Retinal pigment epithelial cell (primary cell): ENCODE measurements at regions not wholly inside any gene's neighbourhood (a gene's known extent, or its start where the extent isn't known, plus 50 kb on each side); places are given as distances from the start of the nearest gene placed in this dataset.

Source experiments
- DNase-seq: peaks from one replicate; pipeline ENCODE4 v3.0.0-alpha.2; 2010; ENCODE audit warnings: low read depth
- H3K4me3 ChIP-seq: 2 replicates; pipeline ENCODE4 v1.5.1; 2011; ENCODE audit warnings: mild to moderate bottlenecking, low read length, control low read depth, moderate library complexity
- TF ChIP-seq, protein P1 (sequence below): conservative IDR thresholded peaks from 2 replicates; pipeline ENCODE4 v1.5.1; 2011; ENCODE audit warnings: low read depth, low read length, control low read depth, inconsistent platforms

DNA sequence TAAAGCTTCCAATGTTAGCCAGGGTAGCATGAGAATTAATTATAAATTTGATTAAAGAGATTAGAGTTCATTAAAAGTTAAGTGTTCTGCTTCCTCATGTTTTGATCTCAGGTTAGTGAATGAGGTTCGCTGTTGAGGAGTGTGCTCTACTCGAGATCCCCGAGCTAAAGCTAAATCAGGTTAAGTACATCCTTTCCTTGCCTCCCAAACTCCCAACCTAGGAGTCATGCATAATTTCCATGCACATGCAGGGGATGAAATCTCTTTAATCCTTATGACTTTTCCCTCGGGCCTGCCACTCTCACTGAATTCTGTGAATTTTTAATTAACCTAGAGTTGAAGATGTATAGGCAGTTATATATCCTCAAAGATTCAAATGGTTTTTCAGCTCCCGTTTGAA lies 156.1 kb upstream of the NCK2 start:
- TF ChIP-seq, protein P1, sequence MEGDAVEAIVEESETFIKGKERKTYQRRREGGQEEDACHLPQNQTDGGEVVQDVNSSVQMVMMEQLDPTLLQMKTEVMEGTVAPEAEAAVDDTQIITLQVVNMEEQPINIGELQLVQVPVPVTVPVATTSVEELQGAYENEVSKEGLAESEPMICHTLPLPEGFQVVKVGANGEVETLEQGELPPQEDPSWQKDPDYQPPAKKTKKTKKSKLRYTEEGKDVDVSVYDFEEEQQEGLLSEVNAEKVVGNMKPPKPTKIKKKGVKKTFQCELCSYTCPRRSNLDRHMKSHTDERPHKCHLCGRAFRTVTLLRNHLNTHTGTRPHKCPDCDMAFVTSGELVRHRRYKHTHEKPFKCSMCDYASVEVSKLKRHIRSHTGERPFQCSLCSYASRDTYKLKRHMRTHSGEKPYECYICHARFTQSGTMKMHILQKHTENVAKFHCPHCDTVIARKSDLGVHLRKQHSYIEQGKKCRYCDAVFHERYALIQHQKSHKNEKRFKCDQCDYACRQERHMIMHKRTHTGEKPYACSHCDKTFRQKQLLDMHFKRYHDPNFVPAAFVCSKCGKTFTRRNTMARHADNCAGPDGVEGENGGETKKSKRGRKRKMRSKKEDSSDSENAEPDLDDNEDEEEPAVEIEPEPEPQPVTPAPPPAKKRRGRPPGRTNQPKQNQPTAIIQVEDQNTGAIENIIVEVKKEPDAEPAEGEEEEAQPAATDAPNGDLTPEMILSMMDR = no peak
- no peak for DNase-seq
- H3K4me3 ChIP-seq = no peak overlapping the region

DNA sequence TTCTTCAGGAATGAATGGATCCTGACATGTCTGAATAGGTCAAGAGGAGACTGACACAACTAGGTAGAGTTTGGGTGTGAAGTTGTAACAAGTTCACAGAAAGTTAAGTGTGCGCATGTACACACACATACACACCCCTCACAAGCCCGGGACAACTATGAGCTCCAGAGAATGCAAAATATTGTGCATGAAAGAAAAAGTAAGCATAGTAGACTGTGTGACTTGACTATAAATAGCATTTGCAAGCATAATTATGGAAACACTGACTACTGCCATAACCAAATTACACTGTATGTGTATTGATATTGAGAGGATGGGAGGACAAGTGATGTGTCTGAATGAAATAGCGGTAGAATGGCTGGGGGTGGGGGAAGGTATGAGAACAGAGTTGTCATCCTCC lies 157.1 kb upstream of the NCK2 start:
- DNase-seq = no peak
- TF ChIP-seq, protein P1 = no peak
- no peak overlapping the region for H3K4me3 ChIP-seq

DNA sequence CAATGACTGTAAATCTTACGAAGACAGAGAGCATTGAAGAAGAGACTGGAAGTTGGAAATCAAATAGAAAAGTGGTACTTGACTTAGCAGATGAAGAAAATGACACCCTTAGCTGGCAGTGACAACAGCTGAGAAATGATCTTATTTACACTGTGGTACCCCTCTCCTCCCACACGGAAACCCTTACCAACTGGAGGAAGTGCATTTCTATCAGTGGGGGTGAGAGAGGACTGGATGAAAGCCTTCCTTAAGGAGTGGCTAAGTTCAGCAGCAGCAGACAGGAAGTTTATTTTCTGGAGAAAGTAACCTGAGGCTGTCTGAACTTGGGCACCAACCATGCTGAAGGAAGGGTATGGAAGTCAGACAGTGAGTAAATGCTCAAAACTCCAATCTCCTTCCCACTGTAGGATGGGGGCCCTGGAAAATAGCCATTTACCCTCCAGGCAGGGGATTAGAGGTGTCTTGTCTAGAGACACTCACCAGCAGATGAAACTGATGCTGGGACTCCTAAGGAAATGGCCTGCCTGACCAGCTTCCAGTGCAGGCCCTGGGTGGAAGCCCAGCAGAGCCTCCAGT lies 160.2 kb upstream of the NCK2 start:
- H3K4me3 ChIP-seq = no peak overlapping the region
- TF ChIP-seq, protein P1 = no peak
- no peak for DNase-seq

DNA sequence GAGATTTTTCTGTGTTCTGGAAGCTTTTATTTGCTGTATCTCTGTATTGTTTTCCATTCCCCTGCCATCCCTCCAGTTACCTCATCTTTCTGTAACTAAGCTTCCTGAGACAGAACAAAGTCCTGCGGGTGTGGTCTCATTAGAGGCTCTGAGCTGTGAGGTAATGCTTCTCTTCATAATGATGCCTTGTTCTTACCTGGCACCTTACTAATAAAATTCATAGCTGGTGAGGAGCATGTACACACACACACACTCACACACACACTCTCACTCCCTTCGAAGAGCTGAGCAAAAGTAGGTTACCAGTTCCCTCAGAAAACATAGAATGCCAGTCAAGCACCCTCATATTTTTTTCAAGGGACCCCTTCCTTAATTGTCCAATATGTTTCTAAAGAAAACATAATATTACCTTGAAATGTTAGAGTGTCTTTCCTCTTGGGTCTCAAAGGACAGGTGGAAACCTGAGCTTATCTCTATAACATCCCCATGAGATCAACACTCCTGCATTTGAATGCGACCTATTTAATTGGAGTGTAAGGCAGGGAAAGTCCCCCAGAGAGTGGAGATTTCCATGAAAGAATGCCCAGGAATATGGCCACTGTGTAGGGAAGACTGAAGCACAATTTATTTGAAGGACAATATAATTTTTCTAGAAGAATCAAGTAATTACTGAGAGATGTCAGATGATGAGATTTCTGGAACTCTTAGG lies 161.6 kb upstream of the NCK2 start:
- DNase-seq = no peak
- TF ChIP-seq, protein P1 = no peak
- no peak overlapping the region for H3K4me3 ChIP-seq

DNA sequence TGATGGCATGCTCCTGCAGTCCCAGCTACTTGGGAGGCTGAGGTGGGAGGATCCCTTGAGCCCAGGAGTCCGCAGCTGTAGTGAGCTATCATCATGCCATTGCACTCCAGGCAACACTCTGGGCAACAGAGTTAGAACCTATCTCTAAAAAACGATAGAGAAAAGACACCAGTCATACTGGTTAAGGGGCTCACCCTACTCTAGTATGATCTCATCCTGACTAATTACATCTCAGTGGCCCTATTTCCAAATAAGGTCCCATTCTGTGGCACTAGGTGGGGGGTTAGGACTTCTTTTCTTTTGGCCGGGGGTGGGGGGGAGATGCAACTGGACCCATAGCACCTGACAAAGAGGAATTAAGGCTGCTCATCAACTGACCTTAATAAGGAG lies 163.2 kb upstream of the NCK2 start:
- TF ChIP-seq, protein P1 = no peak
- no peak for DNase-seq
- no peak overlapping the region for H3K4me3 ChIP-seq

DNA sequence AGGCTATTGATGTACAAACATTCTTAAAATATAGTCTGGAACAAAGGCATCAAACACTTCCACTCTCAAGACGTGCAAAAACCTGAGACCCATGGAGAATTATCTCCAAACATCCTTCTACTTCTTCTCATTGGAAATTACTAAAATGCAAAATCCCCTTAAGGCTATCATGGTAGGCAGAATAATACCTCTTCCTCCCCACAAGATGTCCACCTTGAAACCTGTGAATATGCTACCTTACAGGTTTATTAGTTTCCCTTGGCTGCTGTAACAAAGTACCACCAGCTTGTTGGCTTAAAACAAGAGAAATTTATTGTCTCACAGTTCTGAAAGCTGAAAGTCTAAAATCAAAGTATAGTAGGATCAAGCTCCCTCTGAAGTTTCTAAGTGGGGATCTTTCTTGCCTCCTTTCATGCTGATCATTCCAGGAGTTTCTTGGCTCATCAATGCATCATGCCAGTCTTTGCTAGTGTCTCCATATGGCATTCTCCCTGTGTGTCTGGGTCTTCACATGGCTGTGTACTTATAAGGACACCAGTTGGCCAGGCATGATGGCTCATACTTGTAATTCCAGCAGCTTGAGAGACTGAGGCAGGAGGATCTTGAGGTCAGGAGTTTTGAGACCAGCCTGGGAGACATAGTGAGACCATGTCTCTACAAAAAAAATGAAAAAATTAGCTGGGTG lies 163.7 kb upstream of the NCK2 start:
- no peak for DNase-seq
- no peak overlapping the region for H3K4me3 ChIP-seq
- TF ChIP-seq, protein P1 = no peak

DNA sequence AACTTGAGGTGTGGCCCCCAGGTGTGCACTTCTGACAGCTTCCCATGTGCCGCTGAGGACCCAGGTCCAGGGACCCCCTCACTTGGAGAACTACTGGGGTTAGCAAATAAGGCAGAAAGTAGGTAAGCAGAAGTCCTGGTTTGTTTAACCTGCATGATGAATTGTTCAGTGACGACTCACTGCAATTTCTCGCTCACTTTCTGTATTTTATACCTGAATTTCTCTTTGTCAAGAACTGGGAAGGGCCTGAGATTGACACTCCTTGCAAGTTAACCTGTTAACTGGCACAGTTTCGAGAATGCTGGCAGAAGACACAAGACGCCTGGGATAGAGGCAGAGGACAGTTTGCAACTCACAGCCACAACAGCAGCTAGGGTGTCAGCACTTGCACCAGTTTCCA lies 164.5 kb upstream of the NCK2 start:
- H3K4me3 ChIP-seq = no peak overlapping the region
- TF ChIP-seq, protein P1 = no peak
- no peak for DNase-seq
